ENCODE measurements at regions not wholly inside any gene's neighbourhood (a gene's known extent, or its start where the extent isn't known, plus 50 kb on each side); places are given as distances from the start of the nearest gene placed in this dataset.

- no peak for DNase-seq
These were observed 195.9 kb upstream of the NCAM1 start for GRCh38 chr11:112765337-112765736.

GRCh38 chr11:112769170-112769569 lies 192.1 kb upstream of the NCAM1 start:
- DNase-seq, result no peak

DNA sequence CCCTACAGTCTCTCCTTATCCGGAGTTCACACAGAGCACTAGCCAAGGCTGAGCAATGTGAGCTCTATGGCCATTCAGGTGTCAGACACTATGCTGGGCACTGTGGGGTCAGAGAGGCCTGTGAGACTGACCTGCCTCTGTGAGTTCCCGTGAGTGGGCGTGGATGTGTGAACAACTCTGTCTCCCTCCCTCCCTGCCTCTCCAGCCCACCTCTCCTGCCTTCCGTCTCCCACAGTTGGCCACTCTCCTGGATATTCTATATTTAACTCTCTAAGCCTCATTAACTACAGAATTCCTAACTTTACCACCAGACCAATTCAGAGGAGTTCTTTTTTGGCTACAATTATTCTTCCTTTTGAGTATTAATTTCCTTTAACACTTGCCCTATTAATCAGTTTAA lies 191.6 kb upstream of the NCAM1 start:
- no peak for DNase-seq

GRCh38 chr11:112770033-112770432 lies 191.2 kb upstream of the NCAM1 start:
- no peak for DNase-seq

DNA sequence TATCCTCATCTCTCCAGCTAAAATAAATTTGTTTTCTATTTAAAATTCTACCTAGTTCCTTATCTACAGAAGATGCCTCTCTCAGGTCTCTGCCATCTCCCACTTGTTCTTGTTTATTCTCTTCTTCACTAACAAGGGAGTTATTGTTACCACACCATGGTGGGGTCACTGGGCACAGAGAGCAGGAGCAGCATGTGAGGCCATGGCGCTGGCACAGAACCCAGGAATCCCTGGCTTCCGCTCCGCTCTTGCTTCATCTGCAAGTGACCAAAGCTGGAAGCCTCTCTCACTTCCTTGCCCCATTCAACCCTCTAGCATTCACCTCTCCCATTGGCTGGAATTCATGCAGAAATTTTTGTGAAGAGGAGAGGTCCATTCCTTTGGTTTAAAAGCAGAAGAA lies 190.7 kb upstream of the NCAM1 start:
- DNase-seq, result no peak

GRCh38 chr11:112771851-112772250 lies 189.4 kb upstream of the NCAM1 start:
- no peak for DNase-seq

GRCh38 chr11:112773264-112773663 lies 188.0 kb upstream of the NCAM1 start:
- no peak for DNase-seq

GRCh38 chr11:112776834-112777233 lies 184.4 kb upstream of the NCAM1 start:
- DNase-seq, result no peak

GRCh38 chr11:112777283-112777751 lies 183.9 kb upstream of the NCAM1 start:
- DNase-seq, result no peak

DNA sequence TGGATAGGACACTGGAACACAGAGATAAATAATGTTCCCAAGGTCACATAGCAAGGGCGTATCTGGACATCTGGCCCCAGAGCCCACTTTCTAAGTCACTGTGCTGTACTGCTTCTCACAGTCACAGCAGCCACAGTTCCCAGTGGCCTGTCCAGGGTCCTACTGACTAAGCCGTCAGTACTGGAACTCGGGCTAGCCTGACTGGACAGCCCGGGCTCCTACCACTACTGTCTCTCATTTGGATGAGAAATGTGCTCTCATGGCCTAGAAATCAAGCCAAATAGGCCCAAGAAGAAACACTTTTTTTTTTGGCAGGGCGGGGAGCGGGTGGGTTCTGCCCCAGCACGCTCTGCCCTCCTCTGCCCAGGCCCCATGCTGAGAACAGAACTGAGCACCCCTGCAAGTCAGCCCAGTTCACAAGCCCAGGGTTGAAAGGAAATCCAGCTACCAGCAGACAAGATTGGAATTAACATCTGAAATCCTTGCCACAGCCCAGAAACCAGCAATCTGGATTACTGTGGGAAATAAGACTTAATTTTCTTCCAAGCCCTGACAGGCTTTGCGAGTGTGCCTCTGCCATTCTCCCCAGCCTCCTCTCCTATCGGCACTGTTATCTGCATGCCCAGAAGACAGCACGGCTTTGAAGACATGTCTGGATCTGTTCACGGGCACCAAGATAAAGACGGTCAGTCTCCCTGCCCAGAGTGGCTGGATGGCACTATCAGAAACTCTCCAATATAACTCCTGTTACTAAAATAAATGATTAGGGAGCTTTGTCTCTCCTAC lies 182.9 kb upstream of the NCAM1 start:
- DNase-seq, result no peak

DNA sequence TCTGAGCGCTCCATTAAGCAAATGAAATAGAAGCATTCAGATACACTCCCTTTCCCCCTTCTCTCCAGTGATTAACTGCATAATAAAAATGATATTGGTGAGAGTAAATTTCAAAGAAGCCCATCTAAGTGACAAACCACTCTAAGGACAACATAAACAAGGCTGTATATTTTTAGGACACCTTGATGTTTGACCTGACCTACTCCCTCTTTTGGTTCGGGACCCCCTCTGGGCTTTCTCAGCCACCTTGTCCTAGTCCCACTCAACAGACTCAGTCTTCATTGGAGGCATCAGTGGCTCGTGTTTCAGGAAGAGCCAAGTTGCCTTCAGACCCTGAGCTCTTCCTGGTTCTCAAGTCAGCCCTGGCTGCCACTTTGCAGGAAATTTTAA lies 182.3 kb upstream of the NCAM1 start:
- DNase-seq, result no peak

DNA sequence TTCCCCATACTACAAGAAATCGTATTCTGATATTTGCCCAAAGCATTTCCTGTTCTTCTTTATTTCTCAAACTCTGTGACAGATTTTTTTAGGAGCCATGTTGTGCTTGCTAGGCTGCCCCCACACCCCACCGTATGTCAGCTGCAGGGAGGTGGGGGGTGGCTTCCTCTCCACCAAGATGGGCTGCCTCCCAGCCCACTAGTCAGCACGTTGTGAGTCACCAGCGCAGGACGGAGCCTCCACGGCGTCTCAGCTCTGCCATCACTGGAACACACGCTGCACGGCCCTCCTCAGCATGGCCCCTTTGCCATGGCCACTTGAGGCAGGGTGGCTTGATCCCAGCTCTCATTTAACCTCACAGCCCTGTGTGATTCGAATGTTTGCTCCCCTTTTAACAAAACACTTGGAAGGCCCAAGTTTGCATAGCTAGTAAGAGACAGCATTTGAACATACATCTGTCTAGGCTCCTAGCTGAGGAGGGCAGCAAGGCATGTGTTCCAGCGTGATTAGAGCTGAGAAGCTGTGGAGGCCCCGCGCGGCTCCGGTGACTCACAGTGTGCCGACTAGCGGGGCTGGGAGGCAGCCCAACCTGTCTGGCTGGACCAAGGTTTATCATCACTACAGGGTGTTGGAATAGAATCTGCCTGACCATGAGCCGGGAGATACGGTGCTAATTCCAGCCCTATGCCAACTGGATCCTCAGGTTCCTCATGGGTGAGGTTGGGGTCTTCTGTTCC lies 180.7 kb upstream of the NCAM1 start:
- no peak for DNase-seq

- no peak for DNase-seq
These were observed 177.3 kb upstream of the NCAM1 start for GRCh38 chr11:112783945-112784322.

- no peak for DNase-seq
These were observed 176.7 kb upstream of the NCAM1 start for GRCh38 chr11:112784323-112785073.

DNA sequence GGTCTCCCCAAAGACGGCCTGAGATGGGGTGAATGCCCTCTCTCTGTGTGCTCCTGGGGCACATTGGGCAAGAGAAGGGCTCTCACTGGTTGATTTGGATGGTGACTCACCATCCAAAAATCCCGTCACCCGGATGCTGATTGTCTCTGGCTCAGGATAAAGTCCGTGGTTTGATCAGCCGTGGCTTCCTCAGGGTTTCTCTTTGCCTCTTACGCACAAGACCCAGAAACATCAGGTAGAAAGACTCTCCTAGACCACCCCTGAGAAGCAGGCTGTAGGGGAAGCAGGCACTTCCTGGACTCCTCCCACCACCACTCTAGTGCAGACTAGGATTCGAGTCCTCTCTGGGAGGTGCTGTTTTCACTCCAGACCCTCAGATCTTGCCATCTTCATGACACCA lies 176.1 kb upstream of the NCAM1 start:
- DNase-seq, result no peak

DNA sequence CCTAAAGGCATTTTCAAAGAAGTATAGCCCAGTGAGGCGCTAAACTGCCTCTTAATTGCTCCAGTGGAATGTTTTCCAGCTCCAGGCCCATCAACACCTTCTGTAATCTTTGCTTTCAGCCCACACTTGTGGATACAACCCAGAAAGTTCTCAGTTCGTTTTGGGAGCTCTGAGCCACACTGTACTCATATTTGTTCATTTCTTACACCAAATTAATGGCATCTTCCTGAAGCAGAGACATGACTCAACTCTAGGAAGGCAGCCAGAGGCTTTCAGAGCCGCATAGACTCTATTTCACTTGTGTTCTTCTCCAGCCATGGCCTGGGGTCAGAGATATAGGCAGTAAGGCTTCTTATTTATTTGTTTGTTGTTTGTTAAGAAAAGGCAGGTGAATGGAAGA lies 175.5 kb upstream of the NCAM1 start:
- DNase-seq, result no peak

- no peak for DNase-seq
These were observed 175.0 kb upstream of the NCAM1 start for GRCh38 chr11:112786196-112786595.

- no peak for DNase-seq
These were observed 174.2 kb upstream of the NCAM1 start for GRCh38 chr11:112786886-112787530.

DNA sequence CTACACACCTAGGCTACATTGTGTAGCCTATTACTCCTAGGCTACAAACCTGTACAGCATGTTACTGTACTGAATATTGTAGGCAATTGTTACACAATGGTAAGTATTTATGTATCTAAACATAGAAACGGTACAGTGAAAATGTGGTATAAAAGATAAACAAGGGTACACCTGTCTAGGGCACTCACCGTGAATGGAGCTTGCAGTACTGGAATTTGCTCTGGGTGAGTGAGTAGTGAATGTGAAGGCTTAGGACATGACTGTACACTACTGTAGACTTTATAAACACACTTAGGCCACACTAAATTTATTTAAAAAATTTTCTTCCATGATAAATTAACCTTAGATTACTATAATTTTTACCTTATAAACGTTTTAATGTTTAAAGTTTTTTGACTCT lies 171.7 kb upstream of the NCAM1 start:
- no peak for DNase-seq

DNA sequence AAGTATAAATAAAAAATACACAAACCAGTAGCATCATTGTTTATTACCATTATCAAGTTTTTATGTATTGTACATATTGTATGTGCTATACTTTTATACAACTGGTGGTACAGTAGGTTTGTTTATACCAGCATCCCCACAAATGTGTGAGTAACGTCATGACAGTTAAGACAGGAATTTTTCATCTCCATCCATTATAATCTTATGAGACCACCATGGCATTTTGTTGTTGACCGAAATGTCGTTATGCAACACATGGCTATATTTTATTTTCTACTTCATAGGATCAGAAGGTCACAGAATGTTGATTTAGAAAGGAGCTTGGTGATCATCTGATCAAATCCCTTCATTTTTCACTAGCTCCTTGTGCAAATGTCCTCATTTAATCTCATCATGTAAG lies 170.9 kb upstream of the NCAM1 start:
- DNase-seq, result no peak

- no peak for DNase-seq
These were observed 169.2 kb upstream of the NCAM1 start for GRCh38 chr11:112792070-112792469.

- DNase-seq, result no peak
These were observed 167.8 kb upstream of the NCAM1 start for GRCh38 chr11:112793416-112793815.

DNA sequence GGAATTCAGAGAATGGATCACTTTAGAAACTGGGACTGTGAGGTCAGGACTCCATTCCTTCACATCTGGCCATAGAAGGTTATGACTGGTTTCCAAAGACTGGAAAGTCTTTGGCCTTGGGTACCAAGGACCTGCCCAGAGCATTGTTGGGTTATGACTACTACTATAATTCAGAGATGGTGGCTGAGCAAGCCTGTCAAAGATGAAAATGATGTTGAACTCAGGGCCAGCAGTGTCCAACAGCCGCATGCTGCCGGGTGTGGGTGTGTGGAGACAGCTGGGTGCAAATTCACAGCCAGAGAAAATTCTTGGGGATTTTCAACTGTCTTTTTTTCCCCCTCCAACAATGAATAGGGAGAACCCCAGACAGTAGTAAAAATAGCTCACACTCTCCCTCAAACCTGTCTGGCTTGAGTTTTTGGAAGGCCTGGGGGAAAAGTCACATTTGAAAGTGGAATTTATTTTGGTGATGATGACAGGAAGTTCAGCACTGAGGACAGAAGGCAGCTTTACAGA lies 166.8 kb upstream of the NCAM1 start:
- no peak for DNase-seq
